Stimulated activated CD4-positive, alpha-beta T cell treated with anti-CD3 and anti-CD28 coated beads, Interleukin-2, amount 100 ng/mL, for 48 hours (primary cell): ENCODE measurements at regions not wholly inside any gene's neighbourhood (a gene's known extent, or its start where the extent isn't known, plus 50 kb on each side); places are given as distances from the start of the nearest gene placed in this dataset.
A peak's percentile ranks its signal among the peaks of the same experiment; 100 is the strongest.
"Not testable (repeated sequence)": the region's sequence is repeated elsewhere in the genome, so short reads cannot be mapped to it uniquely, and the experiment has no call there.

Experiments used
- DNase-seq, 2 donors: peaks; one replicate each; pipeline ENCODE4 v3.0.0-alpha.2; 2020

GRCh38 chrX:65451663-65452062 lies 82.9 kb downstream of the LAS1L start:
- peak; percentile 3 to 21 for DNase-seq

GRCh38 chrX:65420154-65420553 lies 114.4 kb downstream of the LAS1L start:
- no peak for DNase-seq

- DNase-seq, result not testable (repeated sequence)
These were observed 126.9 kb downstream of the LAS1L start for GRCh38 chrX:65407662-65408061.

- DNase-seq, result no peak
These were observed 127.4 kb downstream of the LAS1L start for GRCh38 chrX:65407157-65407626.

DNA sequence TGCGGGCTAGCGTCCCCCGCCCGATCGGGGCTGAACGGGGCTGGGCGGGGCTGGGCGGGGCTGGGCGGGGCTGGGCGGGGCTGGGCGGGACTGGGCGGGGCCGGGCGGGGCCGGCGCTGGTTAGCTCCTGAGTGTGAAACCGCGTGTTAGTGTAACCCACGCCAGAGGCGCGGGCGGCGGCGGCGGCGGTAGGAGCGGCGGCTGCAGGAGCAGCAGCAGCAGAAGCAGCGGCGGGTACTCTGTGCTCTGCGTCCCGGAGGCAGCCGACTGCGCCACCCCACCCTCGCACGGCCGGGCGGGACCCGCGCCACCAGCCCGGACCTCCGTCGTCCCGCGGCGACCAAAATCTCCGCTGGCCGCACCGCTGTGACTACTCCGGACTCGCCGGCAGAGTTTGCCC lies 128.1 kb downstream of the LAS1L start:
- peak; percentile 2 to 15 for DNase-seq

DNA sequence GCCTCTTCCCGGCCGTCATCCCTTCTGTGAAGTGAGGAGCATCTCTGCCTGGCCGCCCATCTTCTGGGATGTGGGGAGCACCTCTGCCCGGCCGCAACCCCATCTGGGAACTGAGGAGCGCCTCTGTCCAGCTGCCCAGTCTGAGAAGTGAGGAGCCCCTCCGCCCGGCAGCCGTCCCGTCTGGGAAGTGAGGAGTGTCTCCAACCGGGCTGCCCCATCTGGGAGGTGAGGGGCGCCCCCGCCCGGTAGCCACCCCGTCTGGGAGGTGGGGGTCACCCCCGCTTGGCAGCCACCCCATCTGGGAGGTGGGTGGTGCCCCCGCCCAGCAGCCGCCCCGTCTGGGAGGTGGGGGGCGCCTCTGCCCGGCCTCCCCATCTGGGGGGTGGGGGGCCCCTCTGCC lies 142.3 kb downstream of the LAS1L start:
- no peak for DNase-seq

DNA sequence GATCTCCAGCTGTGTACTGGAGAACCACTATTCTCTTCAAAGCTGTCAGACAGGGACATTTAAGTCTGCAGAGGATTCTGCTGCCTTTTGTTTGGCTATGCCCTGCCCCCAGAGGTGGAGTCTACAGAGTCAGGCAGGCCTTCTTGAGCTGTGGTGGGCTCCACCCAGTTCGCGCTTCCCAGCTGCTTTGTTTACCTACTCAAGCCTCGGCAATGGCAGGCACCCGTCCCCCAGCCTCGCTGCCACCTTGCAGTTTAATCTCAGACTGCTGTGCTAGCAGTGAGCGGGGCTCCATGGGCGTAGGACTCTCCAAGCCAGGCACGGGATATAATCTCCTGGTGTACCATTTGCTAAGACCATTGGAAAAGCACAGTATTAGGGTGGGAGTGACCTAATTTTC lies 145.5 kb downstream of the LAS1L start:
- not testable (repeated sequence) for DNase-seq
